ENCODE measurements at regions not wholly inside any gene's neighbourhood (a gene's known extent, or its start where the extent isn't known, plus 50 kb on each side); places are given as distances from the start of the nearest gene placed in this dataset.

GRCh38 chr11:133705074-133705648 lies 140.2 kb downstream of the SPATA19 start:
- intact Hi-C loops (cut with DNase I), result no loop called here
- Histone ChIP-seq H3K36me3 (no peaks in the 10 kb centered on the region), H3K27me3 (peaks cover 6% of the 10 kb centered on the region), H3K4me1 (no peaks in the 10 kb centered on the region), H3K9me3 (no peaks in the 10 kb centered on the region), H3K27ac (no peak overlapping the region), H3K4me3 (no peak overlapping the region)
- ATAC-seq (no peak), DNase-seq (no peak)
- TF ChIP-seq CTCF (IDR thresholded peaks at IDR 0.05), result no peak

GRCh38 chr11:133699071-133699470 lies 146.2 kb downstream of the SPATA19 start:
- no peak overlapping the region for H3K4me3 ChIP-seq
- no peaks in the 10 kb centered on the region for H3K9me3 ChIP-seq
- no peak overlapping the region for H3K27ac ChIP-seq
- H3K27me3 ChIP-seq, result no peaks in the 10 kb centered on the region
- no peaks in the 10 kb centered on the region for H3K4me1 ChIP-seq
- no peak for DNase-seq
- intact Hi-C loops (cut with DNase I), result no loop called here
- ATAC-seq, result no peak
- no peak for TF ChIP-seq CTCF (IDR thresholded peaks at IDR 0.05)
- no peaks in the 10 kb centered on the region for H3K36me3 ChIP-seq

- ATAC-seq, result no peak
- Histone ChIP-seq H3K9me3 (no peaks in the 10 kb centered on the region), H3K27ac (no peak overlapping the region), H3K27me3 (no peaks in the 10 kb centered on the region), H3K4me1 (no peaks in the 10 kb centered on the region), H3K4me3 (no peak overlapping the region), H3K36me3 (no peaks in the 10 kb centered on the region)
- no peak for DNase-seq
- no peak for TF ChIP-seq CTCF (IDR thresholded peaks at IDR 0.05)
- intact Hi-C loops (cut with DNase I), result no loop called here
Observed at GRCh38 chr11:133698654-133699053, 146.7 kb downstream of the SPATA19 start.

- Histone ChIP-seq H3K36me3 (no peaks in the 10 kb centered on the region), H3K4me3 (no peak overlapping the region), H3K4me1 (no peaks in the 10 kb centered on the region), H3K9me3 (no peaks in the 10 kb centered on the region), H3K27me3 (no peaks in the 10 kb centered on the region), H3K27ac (no peak overlapping the region)
- no peak for DNase-seq
- ATAC-seq, result no peak
- intact Hi-C loops (cut with DNase I), result no loop called here
- no peak for TF ChIP-seq CTCF (IDR thresholded peaks at IDR 0.05)
Observed at GRCh38 chr11:133697603-133698180, 147.6 kb downstream of the SPATA19 start.

GRCh38 chr11:133697161-133697560 lies 148.2 kb downstream of the SPATA19 start:
- H3K4me3 ChIP-seq, result no peak overlapping the region
- no peaks in the 10 kb centered on the region for H3K9me3 ChIP-seq
- no peak for TF ChIP-seq CTCF (IDR thresholded peaks at IDR 0.05)
- no peak for ATAC-seq
- no peak for DNase-seq
- H3K27me3 ChIP-seq, result no peaks in the 10 kb centered on the region
- intact Hi-C loops (cut with DNase I), result no loop called here
- no peaks in the 10 kb centered on the region for H3K36me3 ChIP-seq
- no peaks in the 10 kb centered on the region for H3K4me1 ChIP-seq
- H3K27ac ChIP-seq, result no peak overlapping the region

GRCh38 chr11:133695387-133695786 lies 149.9 kb downstream of the SPATA19 start:
- Histone ChIP-seq H3K27ac (no peak overlapping the region), H3K9me3 (no peaks in the 10 kb centered on the region), H3K27me3 (no peaks in the 10 kb centered on the region), H3K4me1 (no peaks in the 10 kb centered on the region), H3K4me3 (no peak overlapping the region), H3K36me3 (no peaks in the 10 kb centered on the region)
- no peak for ATAC-seq
- no peak for DNase-seq
- no peak for TF ChIP-seq CTCF (IDR thresholded peaks at IDR 0.05)
- intact Hi-C loops (cut with DNase I), result no loop called here
